Gastrocnemius medialis (tissue), 4 donors: ENCODE measurements at regions not wholly inside any gene's neighbourhood (a gene's known extent, or its start where the extent isn't known, plus 50 kb on each side); places are given as distances from the start of the nearest gene placed in this dataset.

Experiments used
- ATAC-seq, 2 donors: fragments of 150-250 bp; one replicate each; pipeline ENCODE4 v1.9.1; 2016
- DNase-seq, 2 donors: peaks; one replicate each; pipeline ENCODE4 v3.0.0-alpha.2; 2019
- H3K27ac ChIP-seq, 4 donors: fragments of 200-600 bp; sonication (generic); 1 replicate in 1 of 4; 2 replicates in 3 of 4; pipeline ENCODE4 v1.5.1; 2016 to 2018; ENCODE audit warnings: mild to moderate bottlenecking in 2 of 4, moderate library complexity in 1 of 4
- H3K27me3 ChIP-seq, 3 donors: fragments of 200-600 bp; sonication (generic) in 2 of 3; 1 replicate in 1 of 3; 2 replicates in 2 of 3; pipeline versions ENCODE4 v1.5.1 to v1.6.0; 2016 to 2019; ENCODE audit warnings: mild to moderate bottlenecking in 1 of 3, moderate library complexity in 1 of 3
- H3K36me3 ChIP-seq, 2 donors: fragments of 200-600 bp; sonication (generic) in 1 of 2; one replicate each; pipeline ENCODE4 v1.5.1; 2017 to 2018
- H3K4me1 ChIP-seq, 2 donors: fragments of 200-600 bp; sonication (generic) in 1 of 2; one replicate each; pipeline ENCODE4 v1.5.1; 2016 to 2017; ENCODE audit warnings: mild to moderate bottlenecking in 2 of 2
- H3K4me3 ChIP-seq, 4 donors: fragments of 200-600 bp; sonication (generic) in 3 of 4; 1 replicate in 1 of 4; 2 replicates in 3 of 4; pipeline ENCODE4 v1.5.1; 2016 to 2019; ENCODE audit warnings: mild to moderate bottlenecking in 2 of 4
- H3K9me3 ChIP-seq, 3 donors: fragments of 200-600 bp; sonication (generic) in 2 of 3; 1 replicate in 1 of 3; 2 replicates in 2 of 3; pipeline ENCODE4 v1.5.1; 2016 to 2019
- POLR2A ChIP-seq, 2 donors: fragments of 450-650 bp; IDR thresholded peaks; one replicate each; pipeline ENCODE4 v1.6.1; 2017; ENCODE audit warnings: antibody characterized with exemption in 2 of 2, mild to moderate bottlenecking in 2 of 2, moderate library complexity in 2 of 2
- in situ Hi-C, 4 donors: fragments of 200-750 bp; cut with MboI; loops; one replicate each; pipeline versions ENCODE4 v1.15.0 to v1.8.0; 2017; ENCODE audit warnings: low sequenced_read_pairs in 4 of 4
- intact Hi-C: fragments of 100-400 bp; cut with DNase I; formaldehyde crosslinking; loops from one replicate; pipeline ENCODE4 v1.15.1; 2023; ENCODE audit warnings: low total_unique reads
- TF ChIP-seq, protein P1 (sequence below), 5 experiments: fragments of 450-650 bp in 3 of 5; fragments of 200-600 bp in 2 of 5; sonication (generic) in 2 of 5; IDR thresholded peaks in 4 of 5; conservative IDR thresholded peaks in 1 of 5; 1 replicate in 4 of 5; 2 replicates in 1 of 5; pipeline ENCODE4 v1.5.1; 2016 to 2019; ENCODE audit warnings: antibody characterized with exemption in 5 of 5, mild to moderate bottlenecking in 3 of 5, moderate library complexity in 3 of 5

DNA sequence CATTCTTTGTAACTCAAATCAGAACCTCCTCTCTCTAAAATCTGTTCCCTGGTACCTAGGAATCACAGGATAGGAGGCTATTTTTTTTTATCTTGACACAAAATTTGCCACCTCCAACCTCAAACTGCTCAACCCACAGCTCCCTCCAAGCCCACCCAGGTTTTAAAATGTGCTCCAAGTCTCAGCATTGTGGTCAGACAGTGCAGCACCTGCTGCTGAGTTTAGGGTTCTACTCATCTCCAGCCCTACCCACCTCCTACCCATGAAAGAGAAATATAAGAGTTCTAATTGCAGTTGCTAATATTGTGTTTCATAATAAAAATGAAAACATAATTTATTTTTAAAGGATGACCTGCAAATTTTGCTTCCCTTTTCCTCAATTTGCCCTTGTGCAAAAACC lies 496.5 kb downstream of the MAFB start:
- H3K36me3 ChIP-seq: no peaks in the 10 kb centered on the region
- H3K27me3 ChIP-seq: no peaks in the 10 kb centered on the region
- intact Hi-C loops (no loop called here), in situ Hi-C loops (no loop called here)
- no peaks in the 10 kb centered on the region for H3K9me3 ChIP-seq
- DNase-seq: no peak
- H3K27ac ChIP-seq: no peak overlapping the region
- no peak for ATAC-seq
- H3K4me3 ChIP-seq: no peak overlapping the region
- no peaks in the 10 kb centered on the region for H3K4me1 ChIP-seq
- TF ChIP-seq, protein P1, sequence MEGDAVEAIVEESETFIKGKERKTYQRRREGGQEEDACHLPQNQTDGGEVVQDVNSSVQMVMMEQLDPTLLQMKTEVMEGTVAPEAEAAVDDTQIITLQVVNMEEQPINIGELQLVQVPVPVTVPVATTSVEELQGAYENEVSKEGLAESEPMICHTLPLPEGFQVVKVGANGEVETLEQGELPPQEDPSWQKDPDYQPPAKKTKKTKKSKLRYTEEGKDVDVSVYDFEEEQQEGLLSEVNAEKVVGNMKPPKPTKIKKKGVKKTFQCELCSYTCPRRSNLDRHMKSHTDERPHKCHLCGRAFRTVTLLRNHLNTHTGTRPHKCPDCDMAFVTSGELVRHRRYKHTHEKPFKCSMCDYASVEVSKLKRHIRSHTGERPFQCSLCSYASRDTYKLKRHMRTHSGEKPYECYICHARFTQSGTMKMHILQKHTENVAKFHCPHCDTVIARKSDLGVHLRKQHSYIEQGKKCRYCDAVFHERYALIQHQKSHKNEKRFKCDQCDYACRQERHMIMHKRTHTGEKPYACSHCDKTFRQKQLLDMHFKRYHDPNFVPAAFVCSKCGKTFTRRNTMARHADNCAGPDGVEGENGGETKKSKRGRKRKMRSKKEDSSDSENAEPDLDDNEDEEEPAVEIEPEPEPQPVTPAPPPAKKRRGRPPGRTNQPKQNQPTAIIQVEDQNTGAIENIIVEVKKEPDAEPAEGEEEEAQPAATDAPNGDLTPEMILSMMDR (IDR thresholded peaks at IDR 0.05 in 4 of 5, conservative IDR thresholded peaks at IDR 0.05 in 1 of 5): no peak
- TF ChIP-seq POLR2A (IDR thresholded peaks at IDR 0.05): no peak

- ATAC-seq (no peak), DNase-seq (no peak)
- TF ChIP-seq, protein P1 (IDR thresholded peaks at IDR 0.05 in 4 of 5, conservative IDR thresholded peaks at IDR 0.05 in 1 of 5): no peak
- no peak for TF ChIP-seq POLR2A (IDR thresholded peaks at IDR 0.05)
- Histone ChIP-seq H3K4me1 (no peaks in the 10 kb centered on the region), H3K27me3 (no peaks in the 10 kb centered on the region), H3K9me3 (no peaks in the 10 kb centered on the region), H3K27ac (no peak overlapping the region), H3K36me3 (no peaks in the 10 kb centered on the region), H3K4me3 (no peak overlapping the region)
- in situ Hi-C loops (no loop called here), intact Hi-C loops (no loop called here)
These were observed 497.0 kb downstream of the MAFB start for GRCh38 chr20:40192081-40192480.

GRCh38 chr20:40191573-40191972 lies 497.5 kb downstream of the MAFB start:
- no peaks in the 10 kb centered on the region for H3K9me3 ChIP-seq
- no peak for DNase-seq
- no peaks in the 10 kb centered on the region for H3K36me3 ChIP-seq
- ATAC-seq: no peak
- H3K4me3 ChIP-seq: no peak overlapping the region
- in situ Hi-C loops: no loop called here
- H3K4me1 ChIP-seq: no peaks in the 10 kb centered on the region
- H3K27me3 ChIP-seq: no peaks in the 10 kb centered on the region
- TF ChIP-seq POLR2A (IDR thresholded peaks at IDR 0.05): no peak
- TF ChIP-seq, protein P1 (IDR thresholded peaks at IDR 0.05 in 4 of 5, conservative IDR thresholded peaks at IDR 0.05 in 1 of 5): no peak
- intact Hi-C loops: no loop called here
- H3K27ac ChIP-seq: no peak overlapping the region

DNA sequence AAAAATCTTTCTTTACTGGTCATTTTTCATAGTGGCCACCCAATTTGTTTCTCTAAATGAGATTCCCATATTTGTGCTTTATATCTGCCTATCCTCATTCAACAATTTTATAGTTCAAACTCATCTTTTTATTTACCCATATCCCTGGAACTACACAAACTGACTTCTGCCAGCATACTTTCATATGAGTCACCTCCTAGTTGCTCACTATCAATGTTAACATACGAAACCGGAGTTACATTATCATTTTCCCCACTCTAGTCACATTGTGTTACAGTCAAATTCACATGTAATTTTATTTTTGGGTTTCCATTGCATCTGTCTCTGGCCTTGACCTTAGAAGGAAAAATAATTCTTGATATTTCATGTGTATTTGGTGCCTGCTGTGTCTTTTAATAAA lies 499.4 kb downstream of the MAFB start:
- intact Hi-C loops: no loop called here
- no peak overlapping the region for H3K4me3 ChIP-seq
- H3K27me3 ChIP-seq: no peaks in the 10 kb centered on the region
- in situ Hi-C loops: no loop called here
- H3K36me3 ChIP-seq: no peaks in the 10 kb centered on the region
- DNase-seq (no peak), ATAC-seq (no peak)
- H3K4me1 ChIP-seq: no peaks in the 10 kb centered on the region
- no peak overlapping the region for H3K27ac ChIP-seq
- no peaks in the 10 kb centered on the region for H3K9me3 ChIP-seq
- TF ChIP-seq, protein P1 (IDR thresholded peaks at IDR 0.05 in 4 of 5, conservative IDR thresholded peaks at IDR 0.05 in 1 of 5): no peak
- no peak for TF ChIP-seq POLR2A (IDR thresholded peaks at IDR 0.05)

GRCh38 chr20:40188319-40188718 lies 500.7 kb downstream of the MAFB start:
- no peak for ATAC-seq
- in situ Hi-C loops (no loop called here), intact Hi-C loops (no loop called here)
- H3K9me3 ChIP-seq: no peaks in the 10 kb centered on the region
- no peak overlapping the region for H3K27ac ChIP-seq
- no peaks in the 10 kb centered on the region for H3K4me1 ChIP-seq
- no peak for TF ChIP-seq POLR2A (IDR thresholded peaks at IDR 0.05)
- TF ChIP-seq, protein P1 (IDR thresholded peaks at IDR 0.05 in 4 of 5, conservative IDR thresholded peaks at IDR 0.05 in 1 of 5): no peak
- no peak overlapping the region for H3K4me3 ChIP-seq
- no peaks in the 10 kb centered on the region for H3K36me3 ChIP-seq
- H3K27me3 ChIP-seq: no peaks in the 10 kb centered on the region
- DNase-seq: no peak
